WTC11 (cell line): ENCODE measurements at regions not wholly inside any gene's neighbourhood (a gene's known extent, or its start where the extent isn't known, plus 50 kb on each side); places are given as distances from the start of the nearest gene placed in this dataset.

Source experiments
- ATAC-seq: fragments of 200-7000 bp; cut with Tn5 transposase; 2 replicates; pipeline ENCODE4 v1.10.0; 2021; ENCODE audit warnings: mild to moderate bottlenecking, moderate library complexity
- CTCF ChIA-PET: fragments of 300-600 bp; sonication (Branson Sonifier 250); formaldehyde crosslinking; loops from one replicate; lab custom pipeline; 2021; ENCODE audit warnings: antibody characterized with exemption; lab: Charles Lee
- POLR2A ChIA-PET: fragments of 350-600 bp; sonication (Branson Sonifier 250); formaldehyde crosslinking; loops from one replicate; lab custom pipeline; 2021; ENCODE audit warnings: antibody characterized with exemption; lab: Charles Lee
- DNase-seq: peaks from one replicate; pipeline ENCODE4 v3.0.0; 2021; ENCODE audit warnings: low spot score
- H3K27ac Mint-ChIP-seq: 2 replicates; pipeline ENCODE4 v1.8.0; 2021; ENCODE audit warnings: mixed read lengths
- H3K27me3 Mint-ChIP-seq: 2 replicates; pipeline ENCODE4 v1.8.0; 2021; ENCODE audit warnings: low read depth, mild to moderate bottlenecking, moderate library complexity, mixed read lengths
- H3K36me3 Mint-ChIP-seq: 2 replicates; pipeline ENCODE4 v1.8.0; 2021; ENCODE audit warnings: mixed read lengths
- H3K4me1 Mint-ChIP-seq: 2 replicates; pipeline ENCODE4 v1.8.0; 2022; ENCODE audit warnings: mixed read lengths
- H3K4me3 Mint-ChIP-seq: 2 replicates; pipeline ENCODE4 v1.8.0; 2021; ENCODE audit warnings: mild to moderate bottlenecking, moderate library complexity, mixed read lengths
- H3K9me3 Mint-ChIP-seq: 2 replicates; pipeline ENCODE4 v1.8.0; 2021; ENCODE audit warnings: mixed read lengths
- ATF1 ChIP-seq: sonication (generic); formaldehyde crosslinking; IDR thresholded peaks from 2 replicates; pipeline ENCODE4 v1.8.1; 2023; ENCODE audit warnings: mild to moderate bottlenecking, moderate library complexity, missing genetic modification reagents
- ATF6 ChIP-seq: sonication (generic); formaldehyde crosslinking; IDR thresholded peaks from 2 replicates; pipeline ENCODE4 v1.8.1; 2023; ENCODE audit warnings: mild to moderate bottlenecking, missing genetic modification reagents
- CDX4 ChIP-seq: fragments of 250-450 bp; sonication (Bioruptor Pico); IDR thresholded peaks from 2 replicates; pipeline ENCODE4 v1.9.0; 2021; ENCODE audit warnings: moderate library complexity, mild to moderate bottlenecking, inconsistent platforms, borderline replicate concordance
- E2F1 ChIP-seq: sonication (generic); formaldehyde crosslinking; IDR thresholded peaks from 2 replicates; pipeline ENCODE4 v1.8.0; 2022; ENCODE audit warnings: mild to moderate bottlenecking, missing genetic modification reagents
- IRF2 ChIP-seq: sonication (generic); formaldehyde crosslinking; IDR thresholded peaks from 2 replicates; pipeline ENCODE4 v1.8.0; 2022; ENCODE audit warnings: low read depth, missing genetic modification reagents, borderline replicate concordance
- JUN ChIP-seq: sonication (generic); formaldehyde crosslinking; IDR thresholded peaks from 2 replicates; pipeline ENCODE4 v1.8.0; 2023; ENCODE audit warnings: mild to moderate bottlenecking, missing genetic modification reagents
- MLX ChIP-seq: sonication (generic); formaldehyde crosslinking; IDR thresholded peaks from 2 replicates; pipeline ENCODE4 v1.8.1; 2023; ENCODE audit warnings: mild to moderate bottlenecking, missing genetic modification reagents, moderate library complexity
- PRRX2 ChIP-seq: fragments of 250-450 bp; sonication (Bioruptor Pico); IDR thresholded peaks from 2 replicates; pipeline ENCODE4 v1.8.0; 2021; ENCODE audit warnings: mild to moderate bottlenecking
- RORB ChIP-seq: fragments of 250-450 bp; sonication (Bioruptor Pico); IDR thresholded peaks from 2 replicates; pipeline ENCODE4 v1.9.0; 2021; ENCODE audit warnings: mild to moderate bottlenecking
- SOX15 ChIP-seq: fragments of 250-450 bp; sonication (Bioruptor Pico); IDR thresholded peaks from 2 replicates; pipeline ENCODE4 v1.9.0; 2021; ENCODE audit warnings: mild to moderate bottlenecking
- TEAD1 ChIP-seq: sonication (generic); formaldehyde crosslinking; IDR thresholded peaks from 2 replicates; pipeline ENCODE4 v1.8.0; 2022; ENCODE audit warnings: mild to moderate bottlenecking, missing genetic modification reagents
- ZNF219 ChIP-seq: sonication (generic); formaldehyde crosslinking; IDR thresholded peaks from 2 replicates; pipeline ENCODE4 v1.8.0; 2023; ENCODE audit warnings: missing genetic modification reagents, mild to moderate bottlenecking, borderline replicate concordance
- TF ChIP-seq, protein P1 (sequence below): sonication (generic); formaldehyde crosslinking; IDR thresholded peaks from 2 replicates; pipeline ENCODE4 v1.8.1; 2022; ENCODE audit warnings: missing genetic modification reagents, borderline replicate concordance
- TF ChIP-seq, protein P2 (sequence below): sonication (generic); formaldehyde crosslinking; IDR thresholded peaks from 2 replicates; pipeline ENCODE4 v1.8.0; 2022; ENCODE audit warnings: mild to moderate bottlenecking, missing genetic modification reagents
- TF ChIP-seq, protein P3 (sequence below): sonication (generic); formaldehyde crosslinking; IDR thresholded peaks from 2 replicates; pipeline ENCODE4 v1.8.1; 2023; ENCODE audit warnings: mild to moderate bottlenecking, missing genetic modification reagents, borderline replicate concordance

DNA sequence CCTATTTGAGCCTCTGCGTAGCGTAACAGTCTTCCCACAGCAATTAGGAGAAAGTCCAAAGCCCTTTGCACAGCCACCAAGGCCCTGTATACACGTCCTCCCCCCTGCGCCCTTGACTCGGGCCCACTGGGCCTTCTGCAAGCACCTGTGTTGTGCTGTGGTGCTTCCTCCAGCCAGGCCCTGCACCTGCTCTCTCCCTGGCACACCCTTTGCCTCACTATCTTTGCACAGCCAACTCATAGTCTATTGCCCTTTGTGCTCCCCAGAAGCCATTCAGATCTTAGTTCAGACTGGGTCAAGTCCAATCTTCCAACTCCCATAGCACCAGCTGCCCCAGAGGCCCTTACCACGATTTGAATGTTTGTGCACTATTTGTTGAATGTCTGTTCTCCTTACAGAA is 271.6 kb upstream of the MGAT5 start (continued):
- TF ChIP-seq MLX (CRISPR knock-in tag) (no peak), ATF6 (no peak), ATF1 (CRISPR knock-in tag) (no peak)
- TF ChIP-seq, protein P1, sequence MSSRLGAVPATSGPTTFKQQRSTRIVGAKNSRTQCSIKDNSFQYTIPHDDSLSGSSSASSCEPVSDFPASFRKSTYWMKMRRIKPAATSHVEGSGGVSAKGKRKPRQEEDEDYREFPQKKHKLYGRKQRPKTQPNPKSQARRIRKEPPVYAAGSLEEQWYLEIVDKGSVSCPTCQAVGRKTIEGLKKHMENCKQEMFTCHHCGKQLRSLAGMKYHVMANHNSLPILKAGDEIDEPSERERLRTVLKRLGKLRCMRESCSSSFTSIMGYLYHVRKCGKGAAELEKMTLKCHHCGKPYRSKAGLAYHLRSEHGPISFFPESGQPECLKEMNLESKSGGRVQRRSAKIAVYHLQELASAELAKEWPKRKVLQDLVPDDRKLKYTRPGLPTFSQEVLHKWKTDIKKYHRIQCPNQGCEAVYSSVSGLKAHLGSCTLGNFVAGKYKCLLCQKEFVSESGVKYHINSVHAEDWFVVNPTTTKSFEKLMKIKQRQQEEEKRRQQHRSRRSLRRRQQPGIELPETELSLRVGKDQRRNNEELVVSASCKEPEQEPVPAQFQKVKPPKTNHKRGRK (CRISPR knock-in tag) = no peak

- ChIA-PET CTCF (interaction anchor here (0.8 kb wide), 1 partner anchor 465 kb away, joined by 3 read pairs; no protein-coding TSS in a partner anchor), POLR2A (no interaction called here)
- Mint-ChIP-seq H3K27me3 (no peaks in the 10 kb centered on the region; the same call in 1 of the 2 replicates), H3K9me3 (peaks cover 21% of the 10 kb centered on the region), H3K36me3 (0 out of 2 replicates have a peak, but pooled peaks cover 3% of the 10 kb centered on the region), H3K4me3 (no peak overlapping the region), H3K4me1 (peaks cover 8% of the 10 kb centered on the region), H3K27ac (no peak overlapping the region)
- DNase-seq = no peak
- TF ChIP-seq ZNF219 (CRISPR knock-in tag) = no peak
- TF ChIP-seq, protein P2, sequence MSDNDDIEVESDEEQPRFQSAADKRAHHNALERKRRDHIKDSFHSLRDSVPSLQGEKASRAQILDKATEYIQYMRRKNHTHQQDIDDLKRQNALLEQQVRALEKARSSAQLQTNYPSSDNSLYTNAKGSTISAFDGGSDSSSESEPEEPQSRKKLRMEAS = no peak
- TF ChIP-seq, protein P3, sequence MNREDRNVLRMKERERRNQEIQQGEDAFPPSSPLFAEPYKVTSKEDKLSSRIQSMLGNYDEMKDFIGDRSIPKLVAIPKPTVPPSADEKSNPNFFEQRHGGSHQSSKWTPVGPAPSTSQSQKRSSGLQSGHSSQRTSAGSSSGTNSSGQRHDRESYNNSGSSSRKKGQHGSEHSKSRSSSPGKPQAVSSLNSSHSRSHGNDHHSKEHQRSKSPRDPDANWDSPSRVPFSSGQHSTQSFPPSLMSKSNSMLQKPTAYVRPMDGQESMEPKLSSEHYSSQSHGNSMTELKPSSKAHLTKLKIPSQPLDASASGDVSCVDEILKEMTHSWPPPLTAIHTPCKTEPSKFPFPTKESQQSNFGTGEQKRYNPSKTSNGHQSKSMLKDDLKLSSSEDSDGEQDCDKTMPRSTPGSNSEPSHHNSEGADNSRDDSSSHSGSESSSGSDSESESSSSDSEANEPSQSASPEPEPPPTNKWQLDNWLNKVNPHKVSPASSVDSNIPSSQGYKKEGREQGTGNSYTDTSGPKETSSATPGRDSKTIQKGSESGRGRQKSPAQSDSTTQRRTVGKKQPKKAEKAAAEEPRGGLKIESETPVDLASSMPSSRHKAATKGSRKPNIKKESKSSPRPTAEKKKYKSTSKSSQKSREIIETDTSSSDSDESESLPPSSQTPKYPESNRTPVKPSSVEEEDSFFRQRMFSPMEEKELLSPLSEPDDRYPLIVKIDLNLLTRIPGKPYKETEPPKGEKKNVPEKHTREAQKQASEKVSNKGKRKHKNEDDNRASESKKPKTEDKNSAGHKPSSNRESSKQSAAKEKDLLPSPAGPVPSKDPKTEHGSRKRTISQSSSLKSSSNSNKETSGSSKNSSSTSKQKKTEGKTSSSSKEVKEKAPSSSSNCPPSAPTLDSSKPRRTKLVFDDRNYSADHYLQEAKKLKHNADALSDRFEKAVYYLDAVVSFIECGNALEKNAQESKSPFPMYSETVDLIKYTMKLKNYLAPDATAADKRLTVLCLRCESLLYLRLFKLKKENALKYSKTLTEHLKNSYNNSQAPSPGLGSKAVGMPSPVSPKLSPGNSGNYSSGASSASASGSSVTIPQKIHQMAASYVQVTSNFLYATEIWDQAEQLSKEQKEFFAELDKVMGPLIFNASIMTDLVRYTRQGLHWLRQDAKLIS (CRISPR knock-in tag) = no peak
- TF ChIP-seq SOX15 (CRISPR knock-in tag) = no peak
- TF ChIP-seq IRF2 (CRISPR knock-in tag) = no peak
- TF ChIP-seq CDX4 = no peak
- TF ChIP-seq ATF6 = no peak
- TF ChIP-seq JUN (CRISPR knock-in tag) = no peak
- TF ChIP-seq TEAD1 (CRISPR knock-in tag) = no peak
- TF ChIP-seq RORB (CRISPR knock-in tag) = no peak
- no peak for TF ChIP-seq E2F1 (CRISPR knock-in tag)
- TF ChIP-seq PRRX2 (CRISPR knock-in tag) = no peak
- ATAC-seq = no peak
Measured at GRCh38 chr2:133985563-133985962, 268.3 kb upstream of the MGAT5 start.
